ENCODE measurements at regions not wholly inside any gene's neighbourhood (a gene's known extent, or its start where the extent isn't known, plus 50 kb on each side); places are given as distances from the start of the nearest gene placed in this dataset.

GRCh38 chr16:35142809-35143192 is 1683.4 kb downstream of the TP53TG3F start:
- no peak for TF ChIP-seq CTCF (conservative IDR thresholded peaks at IDR 0.05; ENCODE audit: low read depth, low read length)
- H3K4me3 ChIP-seq (ENCODE audit: low read depth, low read length), result no peak overlapping the region
- DNase-seq (ENCODE audit: low read depth), result no peak

DNA sequence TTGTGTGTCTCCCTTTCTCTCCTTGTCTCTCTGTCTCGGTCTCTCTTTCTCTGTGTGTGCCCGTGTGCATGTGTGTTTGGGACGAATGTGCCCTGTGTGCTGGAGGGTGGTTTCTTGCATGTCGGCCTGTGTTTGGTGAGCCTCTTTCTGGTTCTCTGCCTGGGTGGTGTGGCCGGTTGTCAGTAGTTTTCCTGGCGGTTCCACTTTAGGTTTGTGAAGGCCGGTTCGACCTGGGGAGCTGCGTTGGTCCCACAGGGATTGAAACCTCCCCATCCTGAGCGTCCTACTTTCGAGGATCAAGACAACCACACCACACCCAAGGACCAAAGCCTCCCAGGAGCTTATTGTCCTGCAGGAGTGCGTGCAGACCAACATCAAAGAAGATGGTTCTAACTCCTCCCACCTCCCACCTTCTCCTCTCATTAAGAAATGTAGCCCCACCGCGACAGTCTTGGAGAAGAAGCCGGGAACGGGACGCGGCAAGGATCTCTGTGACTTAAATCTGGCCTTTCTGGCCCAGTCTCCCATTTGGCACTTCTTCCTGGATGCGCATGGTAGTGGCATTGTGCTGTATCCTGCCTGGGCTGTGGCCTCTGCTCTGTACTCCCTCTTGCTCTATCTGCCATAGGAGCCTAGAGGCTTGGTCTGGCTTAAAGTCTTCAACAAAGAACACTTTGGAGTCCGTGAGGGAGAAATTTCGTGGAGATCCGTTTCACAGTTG is 1685.0 kb downstream of the TP53TG3F start:
- no peak for DNase-seq (ENCODE audit: low read depth)
- TF ChIP-seq CTCF (conservative IDR thresholded peaks at IDR 0.05; ENCODE audit: low read depth, low read length), result no peak
- no peak overlapping the region for H3K4me3 ChIP-seq (ENCODE audit: low read depth, low read length)

DNA sequence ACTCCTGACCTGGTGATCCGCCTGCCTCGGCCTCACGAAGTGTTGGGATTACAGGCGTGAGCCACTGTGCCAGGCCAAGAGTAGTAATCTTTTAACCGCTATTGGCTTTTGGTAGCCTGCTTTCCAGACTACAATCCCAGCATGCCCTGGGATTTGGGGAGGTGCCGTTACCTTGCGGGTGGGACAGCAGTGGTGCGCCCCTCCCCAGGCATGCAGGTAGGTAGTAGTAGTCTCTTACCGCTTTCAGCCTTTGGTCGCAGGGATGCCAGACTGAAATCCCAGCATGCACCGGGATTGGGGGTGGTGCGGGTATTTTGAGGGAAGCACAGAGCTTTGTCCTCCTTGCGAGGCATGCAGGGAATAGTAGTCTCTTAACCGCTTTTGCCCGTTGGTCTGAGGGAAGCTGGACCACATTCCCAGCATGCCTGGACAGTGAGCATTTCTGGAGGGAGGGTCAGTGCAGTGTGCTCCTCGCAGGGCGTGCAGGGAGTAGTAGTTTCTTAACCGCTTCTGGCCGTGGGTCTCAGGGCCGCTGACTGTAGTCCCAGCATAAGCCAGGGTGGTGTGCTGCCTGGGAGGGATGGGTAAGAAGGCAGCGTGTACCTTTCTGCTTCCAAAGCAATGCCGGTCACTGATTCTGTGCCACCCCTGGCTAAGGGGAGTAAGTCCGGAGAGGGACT is 1686.8 kb downstream of the TP53TG3F start:
- no peak for DNase-seq (ENCODE audit: low read depth)
- no peak for TF ChIP-seq CTCF (conservative IDR thresholded peaks at IDR 0.05; ENCODE audit: low read depth, low read length)
- H3K4me3 ChIP-seq (ENCODE audit: low read depth, low read length), result no peak overlapping the region

- no peak for DNase-seq (ENCODE audit: low read depth)
- no peak for TF ChIP-seq CTCF (conservative IDR thresholded peaks at IDR 0.05; ENCODE audit: low read depth, low read length)
- no peak overlapping the region for H3K4me3 ChIP-seq (ENCODE audit: low read depth, low read length)
Measured at GRCh38 chr16:35146723-35147458, 1687.5 kb downstream of the TP53TG3F start.

GRCh38 chr16:35147556-35148504 is 1688.4 kb downstream of the TP53TG3F start:
- no peak overlapping the region for H3K4me3 ChIP-seq (ENCODE audit: low read depth, low read length)
- DNase-seq (ENCODE audit: low read depth), result no peak
- TF ChIP-seq CTCF (conservative IDR thresholded peaks at IDR 0.05; ENCODE audit: low read depth, low read length), result no peak

- no peak for DNase-seq (ENCODE audit: low read depth)
- TF ChIP-seq CTCF (conservative IDR thresholded peaks at IDR 0.05; ENCODE audit: low read depth, low read length), result no peak
Measured at GRCh38 chr16:35148748-35149147, 1689.3 kb downstream of the TP53TG3F start.

More at GRCh38 chr16:35148748-35149147, 1689.3 kb downstream of the TP53TG3F start:
- no peak overlapping the region for H3K4me3 ChIP-seq (ENCODE audit: low read depth, low read length)
